GM12864 (cell line): ENCODE measurements at regions not wholly inside any gene's neighbourhood (a gene's known extent, or its start where the extent isn't known, plus 50 kb on each side); places are given as distances from the start of the nearest gene placed in this dataset.

Experiments used
- DNase-seq: peaks from one replicate; pipeline ENCODE4 v3.0.0-alpha.2; 2011; ENCODE audit warnings: low read depth
- H3K4me3 ChIP-seq: 2 replicates; pipeline ENCODE4 v1.5.1; 2011; ENCODE audit warnings: mild to moderate bottlenecking, low read depth, low read length, control low read depth
- TF ChIP-seq, protein P1 (sequence below): IDR thresholded peaks from 2 replicates; pipeline ENCODE4 v1.5.1; 2011; ENCODE audit warnings: low read depth, mild to moderate bottlenecking, moderate library complexity, low read length, control low read depth, inconsistent platforms; ENCODE audit errors: missing control alignments

DNA sequence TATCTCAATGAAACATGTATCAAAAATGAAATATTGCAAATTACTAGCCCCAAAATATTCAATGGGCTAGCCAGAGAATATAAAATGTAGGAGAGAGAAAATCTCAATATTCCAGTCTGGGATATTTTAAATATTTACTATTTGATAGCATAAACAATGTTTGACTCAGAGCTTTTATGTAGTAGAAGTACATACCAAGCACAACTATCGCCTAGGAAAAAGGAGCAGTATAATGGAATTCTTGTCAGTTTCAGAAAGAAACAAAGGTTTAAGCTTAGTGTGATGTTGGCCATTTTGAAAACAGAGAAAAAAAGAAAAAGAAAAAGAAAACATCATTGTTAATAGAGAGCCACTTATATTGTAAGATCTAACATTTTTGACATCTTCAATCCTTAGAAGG is 1961.9 kb upstream of the CELF4 start:
- TF ChIP-seq, protein P1, sequence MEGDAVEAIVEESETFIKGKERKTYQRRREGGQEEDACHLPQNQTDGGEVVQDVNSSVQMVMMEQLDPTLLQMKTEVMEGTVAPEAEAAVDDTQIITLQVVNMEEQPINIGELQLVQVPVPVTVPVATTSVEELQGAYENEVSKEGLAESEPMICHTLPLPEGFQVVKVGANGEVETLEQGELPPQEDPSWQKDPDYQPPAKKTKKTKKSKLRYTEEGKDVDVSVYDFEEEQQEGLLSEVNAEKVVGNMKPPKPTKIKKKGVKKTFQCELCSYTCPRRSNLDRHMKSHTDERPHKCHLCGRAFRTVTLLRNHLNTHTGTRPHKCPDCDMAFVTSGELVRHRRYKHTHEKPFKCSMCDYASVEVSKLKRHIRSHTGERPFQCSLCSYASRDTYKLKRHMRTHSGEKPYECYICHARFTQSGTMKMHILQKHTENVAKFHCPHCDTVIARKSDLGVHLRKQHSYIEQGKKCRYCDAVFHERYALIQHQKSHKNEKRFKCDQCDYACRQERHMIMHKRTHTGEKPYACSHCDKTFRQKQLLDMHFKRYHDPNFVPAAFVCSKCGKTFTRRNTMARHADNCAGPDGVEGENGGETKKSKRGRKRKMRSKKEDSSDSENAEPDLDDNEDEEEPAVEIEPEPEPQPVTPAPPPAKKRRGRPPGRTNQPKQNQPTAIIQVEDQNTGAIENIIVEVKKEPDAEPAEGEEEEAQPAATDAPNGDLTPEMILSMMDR = no peak
- no peak for DNase-seq
- H3K4me3 ChIP-seq = no peak overlapping the region

DNA sequence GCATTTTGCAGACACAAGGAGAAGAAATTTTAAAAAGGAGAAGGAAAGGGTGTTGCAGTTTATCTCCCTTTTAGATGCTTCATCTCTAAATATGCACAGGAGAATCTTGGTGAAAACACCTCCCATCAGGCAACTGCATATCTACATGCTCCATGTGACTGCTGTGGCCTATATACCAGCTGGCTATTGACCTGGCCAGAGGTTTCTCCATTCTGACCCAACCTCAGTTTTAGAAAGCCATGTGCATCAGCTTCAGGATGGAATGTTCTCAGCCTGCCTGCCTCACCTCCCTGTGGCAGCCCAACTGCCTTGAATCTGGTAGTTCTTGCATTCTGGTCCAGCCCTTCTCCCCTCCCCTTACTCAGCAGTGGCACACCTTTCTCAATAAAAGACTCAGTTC is 1958.8 kb upstream of the CELF4 start:
- TF ChIP-seq, protein P1 = no peak
- no peak overlapping the region for H3K4me3 ChIP-seq
- DNase-seq = no peak

DNA sequence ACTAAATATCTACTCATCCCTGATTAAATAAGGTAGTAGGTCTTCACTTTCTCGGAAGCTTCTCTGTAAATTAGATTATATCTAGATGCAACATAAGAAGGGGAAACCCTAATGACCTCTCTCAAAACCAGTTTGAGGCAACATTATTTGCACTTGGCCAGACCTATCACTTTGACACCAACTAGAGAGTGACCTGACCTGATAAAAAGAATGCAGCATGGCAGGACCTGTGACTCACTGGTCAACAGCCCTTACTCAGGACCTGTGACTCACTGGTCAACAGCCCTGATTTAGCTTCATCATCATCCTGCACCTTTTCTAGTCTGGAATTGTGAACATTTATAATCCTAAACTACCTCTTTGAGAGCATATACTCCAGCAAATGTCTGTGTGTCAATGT is 1957.7 kb upstream of the CELF4 start:
- H3K4me3 ChIP-seq = no peak overlapping the region
- TF ChIP-seq, protein P1 = no peak
- DNase-seq = no peak

DNA sequence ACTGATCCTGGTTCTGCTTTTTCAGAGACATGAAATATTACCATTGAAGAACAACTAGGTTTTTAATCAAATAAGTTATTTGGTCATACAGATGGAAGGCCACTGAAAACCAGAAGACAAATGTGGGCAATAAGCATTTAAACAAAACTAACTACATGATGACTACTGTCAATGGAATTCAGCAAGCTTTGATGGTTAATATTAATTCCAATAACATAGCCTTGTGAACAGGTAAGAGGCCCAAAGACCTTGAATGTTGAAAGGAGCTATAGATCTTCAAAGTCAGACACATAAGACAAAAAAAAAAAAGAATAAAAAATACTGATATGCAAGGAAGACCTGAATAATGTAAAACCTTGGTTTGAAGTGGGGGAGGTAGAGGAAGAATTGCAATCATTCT is 1955.6 kb upstream of the CELF4 start:
- no peak for DNase-seq
- TF ChIP-seq, protein P1 = no peak
- no peak overlapping the region for H3K4me3 ChIP-seq

DNA sequence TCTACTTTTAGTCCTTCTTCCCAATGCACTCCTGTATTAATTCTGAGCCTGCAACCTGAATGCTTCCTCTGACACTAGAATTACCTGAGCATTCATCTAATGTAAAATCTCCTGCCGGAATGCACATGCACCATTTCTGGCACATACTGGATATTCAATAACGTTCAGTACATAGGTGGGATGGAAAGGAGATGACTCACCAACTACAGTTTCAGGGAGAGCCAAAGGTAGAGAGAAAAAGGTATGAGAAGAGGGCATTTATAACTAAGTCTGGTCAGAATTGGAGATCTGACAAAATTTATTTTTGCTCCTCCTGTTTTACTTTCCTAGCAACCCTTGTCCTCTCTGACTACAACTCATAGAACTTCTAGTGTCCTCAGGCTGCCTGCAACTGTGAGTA is 1954.1 kb upstream of the CELF4 start:
- H3K4me3 ChIP-seq = no peak overlapping the region
- TF ChIP-seq, protein P1 = no peak
- DNase-seq = no peak

DNA sequence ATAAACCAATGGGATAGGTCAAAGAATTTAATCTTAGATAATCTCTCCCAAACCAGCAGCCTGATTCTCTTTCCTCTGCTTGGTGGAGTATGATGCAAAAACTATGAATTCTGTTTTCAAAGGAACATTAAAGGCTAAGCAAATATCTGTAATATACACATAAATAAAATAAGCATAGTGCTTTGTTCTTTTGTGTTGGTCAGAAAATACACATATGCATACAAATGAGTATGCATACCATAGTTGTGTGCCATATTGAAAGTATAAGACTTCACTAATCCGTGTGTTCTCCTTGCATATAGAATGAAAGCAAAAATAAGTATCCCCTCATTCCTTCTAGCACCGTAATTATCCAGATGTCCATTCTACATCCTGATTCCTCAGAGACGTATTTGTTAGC is 1949.7 kb upstream of the CELF4 start:
- H3K4me3 ChIP-seq = no peak overlapping the region
- no peak for DNase-seq
- TF ChIP-seq, protein P1 = no peak

DNA sequence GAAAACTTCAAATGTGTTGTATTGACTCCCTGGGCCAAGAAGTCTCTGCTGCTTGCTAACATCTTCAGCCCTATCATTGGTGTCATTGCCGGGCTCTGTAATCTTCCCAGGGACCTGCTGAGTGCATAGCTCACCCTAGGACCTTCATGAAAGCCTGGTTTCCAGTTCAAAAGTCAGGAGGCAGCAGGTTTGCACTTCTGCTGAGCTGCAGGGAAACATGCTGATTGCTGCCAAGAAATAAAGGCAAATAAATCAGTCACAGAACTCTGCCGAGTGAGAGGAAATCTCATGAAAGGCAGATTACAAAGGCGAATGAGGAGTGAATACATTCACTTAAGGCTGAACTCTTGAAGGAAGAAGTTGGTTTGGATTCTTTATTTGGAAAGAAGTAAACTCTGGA is 1947.6 kb upstream of the CELF4 start:
- no peak overlapping the region for H3K4me3 ChIP-seq
- TF ChIP-seq, protein P1 = no peak
- no peak for DNase-seq
